ENCODE measurements at regions not wholly inside any gene's neighbourhood (a gene's known extent, or its start where the extent isn't known, plus 50 kb on each side); places are given as distances from the start of the nearest gene placed in this dataset.
"Not testable (repeated sequence)": the region's sequence is repeated elsewhere in the genome, so short reads cannot be mapped to it uniquely, and the experiment has no call there.

DNA sequence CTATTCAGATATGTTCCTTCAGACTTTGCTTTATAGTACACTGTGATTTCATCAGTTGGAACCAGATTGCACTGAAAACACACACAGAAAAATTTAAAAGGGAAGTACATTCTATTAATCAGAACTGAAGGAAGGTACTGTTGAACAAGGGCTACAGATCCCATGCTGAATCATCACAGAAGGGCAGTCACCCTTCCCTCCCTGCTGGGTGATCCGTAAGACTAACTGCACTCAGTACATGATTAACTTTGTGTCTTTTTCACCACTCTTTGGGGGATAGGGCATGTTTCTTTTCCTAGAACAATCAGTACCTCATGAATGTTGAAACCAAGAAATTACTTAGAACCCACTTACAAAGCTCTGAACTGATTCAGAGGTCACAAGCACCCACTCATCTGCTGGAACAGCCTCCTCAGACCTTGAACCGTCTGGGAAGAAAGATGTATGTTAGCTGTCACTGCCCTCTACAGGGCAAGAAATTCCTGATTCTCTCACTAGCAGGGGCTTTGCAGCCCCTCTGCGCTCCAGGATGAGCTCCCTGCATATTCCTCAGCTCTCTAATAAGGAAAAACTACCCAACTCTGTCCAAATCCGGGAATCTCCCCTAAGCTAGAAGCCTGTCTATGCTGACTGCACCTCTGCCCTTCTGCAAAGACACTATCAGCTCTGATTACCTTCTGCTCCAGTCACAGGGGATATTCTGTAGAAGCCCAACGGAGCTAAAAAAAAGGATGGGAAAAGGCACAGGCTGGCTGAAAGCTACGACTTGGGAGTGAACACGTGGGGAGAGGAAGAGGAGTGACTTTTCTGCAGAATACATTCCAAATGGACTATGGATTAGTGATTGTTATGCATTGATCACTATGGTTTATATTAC, 51.0 kb downstream of the IARS1 start:
- DNase-seq: peak in 1 of 2 experiments; percentile 19

DNA sequence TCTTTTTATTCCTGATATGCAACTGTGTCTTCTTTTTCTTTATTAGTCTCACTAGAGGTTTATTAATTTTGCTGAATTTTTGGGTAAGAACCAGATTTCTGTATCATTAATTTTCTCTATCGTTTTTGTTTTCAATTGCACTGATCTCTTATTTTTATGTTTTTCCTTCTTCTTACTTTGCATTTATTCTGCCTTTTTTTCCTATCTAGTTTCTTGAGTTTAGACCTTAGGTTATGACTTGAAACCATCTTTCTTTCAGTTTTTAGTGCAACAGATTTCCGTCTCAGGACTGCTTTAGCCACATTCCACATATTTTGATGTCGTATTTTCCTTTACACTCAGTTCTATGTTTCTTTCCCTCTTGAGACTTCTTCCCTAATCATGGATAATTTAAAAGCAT, 56.6 kb downstream of the IARS1 start:
- no peak for DNase-seq

DNA sequence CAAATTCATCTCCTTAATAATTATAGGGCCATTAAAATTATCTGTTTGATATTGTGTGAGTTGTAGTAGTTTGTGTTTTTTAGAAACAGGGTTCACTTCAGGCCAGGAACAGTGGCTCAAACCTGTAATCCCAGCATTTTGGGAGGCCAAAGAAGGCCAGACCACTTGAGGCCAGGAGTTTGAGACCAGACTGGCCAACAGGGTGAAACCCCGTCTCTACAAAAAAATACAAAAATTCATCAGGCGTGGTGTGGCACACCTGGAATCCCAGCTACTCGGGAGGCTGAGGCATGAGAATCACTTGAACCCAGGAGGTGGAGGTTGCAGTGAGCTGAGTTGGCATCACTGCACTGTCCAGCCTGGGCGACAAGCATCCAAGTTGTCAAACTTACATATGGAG, 57.0 kb downstream of the IARS1 start:
- no peak for DNase-seq

DNA sequence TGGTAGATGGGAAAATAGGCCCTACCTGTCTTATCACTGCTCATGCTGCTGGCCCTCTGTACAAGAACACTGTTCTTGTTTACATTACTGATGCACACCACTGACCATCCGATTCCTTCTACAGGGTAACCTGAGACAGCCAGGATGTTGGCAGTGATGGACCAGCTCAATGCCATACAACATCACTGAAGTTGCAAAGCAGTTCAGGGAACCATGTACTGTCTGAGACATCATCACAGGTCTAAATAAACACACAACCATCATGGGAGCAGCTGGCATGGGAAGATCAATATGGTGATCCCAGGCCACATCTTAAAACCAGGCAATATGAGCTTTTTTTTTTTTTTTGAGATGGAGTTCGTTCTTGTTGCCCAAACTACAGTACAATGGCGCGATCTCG, 59.0 kb downstream of the IARS1 start:
- DNase-seq: no peak

DNA sequence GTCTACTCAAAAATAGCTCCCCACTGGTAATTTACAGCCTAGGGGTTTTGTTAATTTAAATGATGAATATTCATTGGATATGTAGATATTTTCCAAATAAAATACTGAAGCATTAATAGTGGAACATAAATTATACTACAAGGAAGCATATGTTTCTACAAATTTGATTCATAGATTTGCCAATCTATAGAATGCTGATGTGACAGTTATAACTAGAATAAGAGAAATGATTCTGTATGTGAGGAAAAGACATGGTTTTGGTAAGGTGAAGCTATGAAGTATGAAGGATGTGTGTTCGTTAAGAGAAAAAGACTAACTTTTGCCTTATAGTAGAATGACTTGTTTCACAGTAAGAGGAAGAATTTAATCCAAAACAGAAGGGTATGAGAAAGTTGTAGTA, 61.3 kb downstream of the IARS1 start:
- no peak for DNase-seq

DNA sequence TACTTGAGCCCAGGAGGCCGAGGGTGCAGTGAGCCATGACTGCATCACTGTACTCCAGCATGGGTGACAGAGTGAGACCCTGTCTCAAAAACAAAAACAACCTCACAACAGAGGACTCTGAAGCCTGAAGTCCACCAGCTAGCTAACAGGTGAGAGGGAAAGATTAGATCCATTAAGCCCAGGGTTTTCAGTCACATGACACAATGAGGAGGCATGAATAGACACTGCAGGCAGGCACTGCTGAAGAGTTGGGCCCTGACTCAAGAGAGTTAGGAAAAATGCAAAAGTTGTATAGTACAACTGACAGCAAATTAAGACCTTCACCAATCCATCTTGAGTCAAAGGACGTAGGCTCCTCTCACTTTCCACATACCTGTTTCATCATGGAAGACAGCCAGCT, 64.9 kb downstream of the IARS1 start:
- no peak for DNase-seq

DNA sequence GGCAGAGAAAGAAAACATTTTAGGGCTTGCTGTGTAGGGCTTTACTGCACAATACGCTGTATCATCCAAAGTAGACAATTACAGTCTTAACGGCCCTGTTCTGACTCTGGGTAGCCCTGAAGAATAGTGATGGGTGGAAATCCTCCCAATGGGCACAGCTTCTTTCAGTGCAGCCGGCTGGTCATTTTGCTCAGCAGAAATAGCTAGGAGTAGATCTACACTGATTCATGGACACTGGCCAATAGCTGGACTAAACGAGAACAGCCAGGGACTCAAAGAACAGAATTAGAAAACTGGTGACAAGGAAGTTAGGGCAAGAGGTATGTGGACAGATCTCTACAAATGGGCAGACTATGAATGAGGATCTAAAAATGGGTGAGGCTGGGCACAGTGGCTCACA, 69.3 kb downstream of the IARS1 start:
- DNase-seq: no peak

DNA sequence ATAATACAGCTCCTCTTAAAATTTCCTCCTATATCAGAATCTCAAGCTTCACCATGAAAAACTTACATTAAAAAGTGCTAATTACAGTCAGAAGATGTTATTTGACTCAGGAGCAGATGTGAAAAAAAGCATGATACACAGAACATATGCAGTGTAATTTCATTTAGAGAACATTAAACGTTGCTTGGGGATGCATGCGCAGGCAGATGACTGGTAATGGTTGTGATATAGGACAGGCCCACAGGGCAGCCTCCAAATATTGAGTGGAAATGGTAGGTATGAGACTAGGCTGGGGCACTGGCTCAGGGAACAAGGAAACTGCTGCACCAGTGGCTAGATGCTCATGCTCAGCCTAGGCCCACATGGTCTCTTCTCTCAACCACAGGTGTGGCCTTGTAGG, 69.7 kb downstream of the IARS1 start:
- no peak for DNase-seq

DNA sequence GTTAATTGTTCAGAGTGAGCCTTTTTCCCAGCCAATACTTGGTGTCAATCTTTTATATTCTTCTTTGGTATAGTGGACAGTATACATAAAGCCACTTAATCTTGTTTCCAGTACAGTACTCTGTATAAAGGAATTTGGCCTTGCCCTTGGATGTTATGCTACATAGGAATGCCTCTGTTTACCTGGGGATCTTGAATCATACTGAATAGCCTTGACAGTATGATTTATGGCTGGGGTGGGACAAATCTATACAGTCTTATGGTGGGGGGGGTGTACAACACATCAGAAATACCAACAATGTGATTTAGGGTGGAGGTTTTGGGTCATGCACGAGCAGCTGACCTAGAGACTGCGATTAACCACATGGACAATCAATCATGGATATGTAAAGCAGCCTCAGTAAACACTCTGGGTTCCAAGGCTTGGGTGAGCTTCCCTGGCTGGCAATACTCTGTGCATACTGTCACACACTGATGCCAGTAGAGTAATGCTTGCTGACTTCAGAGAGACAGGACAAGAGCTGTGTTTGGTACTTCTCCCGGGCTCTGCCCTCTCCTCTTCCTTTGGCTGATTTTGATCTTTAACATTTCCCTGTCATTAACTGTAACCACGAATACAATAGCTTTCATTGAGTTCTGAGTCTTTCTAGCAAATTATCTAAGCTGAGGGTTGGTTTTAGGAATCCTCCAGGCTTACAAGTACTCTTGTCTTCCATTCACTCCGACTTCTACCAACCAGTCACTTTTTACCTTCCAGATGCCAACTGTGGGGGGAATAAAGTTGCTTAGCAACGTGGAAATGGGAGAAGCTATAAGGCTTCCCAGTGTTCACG, 84.6 kb downstream of the IARS1 start:
- no peak for DNase-seq

DNA sequence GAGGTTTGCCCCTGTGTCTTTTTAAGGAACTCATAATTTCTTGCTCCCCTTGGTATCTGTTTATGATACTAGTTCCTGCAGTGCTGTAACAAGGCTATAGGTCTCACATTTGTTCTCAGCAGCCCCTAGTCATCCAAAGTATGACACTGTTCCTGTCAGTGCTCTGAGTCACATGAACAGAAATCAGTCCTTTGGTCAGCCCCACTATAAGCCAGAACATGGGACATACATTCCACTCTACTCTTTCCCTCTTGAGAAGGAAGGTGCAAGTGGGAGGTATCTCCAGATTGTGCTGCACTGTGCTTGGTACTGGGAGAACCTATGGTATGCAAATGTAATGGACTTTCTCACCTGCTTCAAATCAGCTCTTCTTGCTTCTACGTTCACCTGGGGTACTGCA, 87.0 kb downstream of the IARS1 start:
- no peak for DNase-seq

DNA sequence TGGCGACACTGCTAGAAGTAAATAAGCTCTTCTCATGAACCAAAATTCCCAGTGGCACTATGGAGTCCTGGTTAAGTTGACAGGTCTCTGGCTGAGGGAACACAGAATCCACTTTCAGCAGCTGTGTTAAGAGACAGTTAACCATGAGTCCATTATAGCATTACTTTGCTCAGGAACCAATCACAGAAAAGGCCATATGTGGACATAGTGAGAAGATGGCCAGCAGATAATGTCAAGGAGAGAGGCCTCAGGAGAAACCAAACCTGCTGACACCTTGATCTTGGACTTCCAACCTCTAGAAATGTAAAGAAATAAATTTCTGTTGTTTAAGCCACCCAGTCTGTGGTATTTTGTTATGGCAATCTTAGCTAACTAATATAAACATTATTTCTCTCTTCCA, 88.7 kb upstream of the SPTLC1 start:
- DNase-seq: not testable (repeated sequence)

DNA sequence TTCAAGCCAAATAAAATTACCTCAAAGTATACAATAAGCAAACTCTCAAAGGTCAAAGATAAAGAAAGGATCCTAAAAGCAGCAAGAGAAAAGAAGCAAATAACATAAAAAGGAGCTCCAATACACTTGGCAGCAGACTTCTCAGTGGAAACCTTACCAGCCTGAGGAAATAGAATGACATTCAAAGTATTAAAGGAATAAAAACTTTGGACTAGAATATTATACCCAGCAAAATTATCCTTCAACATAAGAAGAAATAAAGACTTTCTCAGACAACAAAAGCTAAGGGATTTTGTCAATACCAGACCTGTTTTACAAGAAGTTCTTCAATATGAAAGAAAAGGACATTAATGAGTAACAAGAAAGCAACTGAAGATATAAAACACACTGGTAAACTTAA, 83.0 kb upstream of the SPTLC1 start:
- DNase-seq: not testable (repeated sequence)

DNA sequence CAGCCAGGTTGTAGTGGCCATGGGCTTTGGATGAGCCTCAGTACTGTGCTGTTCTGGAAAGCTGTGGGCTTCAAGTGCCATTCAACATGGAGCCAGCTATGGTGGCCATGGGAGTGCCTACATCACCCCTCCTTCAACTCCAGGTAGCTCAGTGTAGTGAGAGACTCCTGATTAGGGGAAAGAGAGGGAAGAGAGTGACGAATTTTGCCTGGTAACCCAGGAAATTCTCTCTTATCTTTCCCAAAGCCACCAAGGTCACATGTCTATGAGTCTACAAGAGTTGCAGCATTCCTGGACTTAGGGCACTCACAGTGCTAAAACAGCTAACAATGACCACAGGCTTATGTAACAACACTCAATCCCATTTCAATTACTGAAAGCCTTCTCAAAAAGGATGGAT, 81.7 kb upstream of the SPTLC1 start:
- DNase-seq: no peak

DNA sequence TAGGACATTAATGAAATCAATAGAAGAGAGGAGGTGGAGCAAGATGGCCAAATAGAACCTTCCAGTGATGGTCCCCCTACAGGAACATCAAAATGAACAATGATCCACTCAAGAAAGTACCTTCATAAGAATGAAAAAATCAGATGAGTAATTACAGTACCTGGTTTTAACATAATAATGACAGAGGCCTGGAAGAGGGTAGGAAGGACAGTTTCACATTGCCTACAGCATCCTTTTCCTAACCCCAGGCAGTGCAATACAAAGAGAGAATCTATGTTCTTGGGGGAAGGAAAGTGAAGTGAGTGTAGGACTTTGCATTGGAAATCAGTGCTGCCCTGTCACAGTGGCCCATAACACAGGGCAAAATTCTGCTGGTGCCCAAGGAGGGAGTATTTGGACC, 81.2 kb upstream of the SPTLC1 start:
- DNase-seq: no peak

DNA sequence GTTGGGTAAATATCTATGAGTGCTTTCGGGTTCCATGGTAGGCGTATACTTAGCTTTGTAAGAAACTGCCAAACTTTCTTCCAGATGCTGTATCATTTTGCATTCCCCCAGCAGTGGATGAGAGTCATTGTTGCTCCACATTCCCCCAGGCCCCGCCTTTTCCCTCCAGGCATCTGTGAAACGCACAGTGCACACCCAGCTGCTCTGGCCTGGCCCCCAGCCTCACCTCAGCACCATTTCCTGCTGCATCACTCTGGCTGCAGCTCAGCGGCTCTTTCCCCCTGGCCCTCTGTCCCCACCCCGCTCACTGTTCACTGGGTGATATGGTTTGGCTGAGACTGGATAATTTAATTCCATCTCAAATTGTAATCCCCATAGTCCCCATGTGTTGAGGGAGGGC, 76.6 kb upstream of the SPTLC1 start:
- no peak for DNase-seq

DNA sequence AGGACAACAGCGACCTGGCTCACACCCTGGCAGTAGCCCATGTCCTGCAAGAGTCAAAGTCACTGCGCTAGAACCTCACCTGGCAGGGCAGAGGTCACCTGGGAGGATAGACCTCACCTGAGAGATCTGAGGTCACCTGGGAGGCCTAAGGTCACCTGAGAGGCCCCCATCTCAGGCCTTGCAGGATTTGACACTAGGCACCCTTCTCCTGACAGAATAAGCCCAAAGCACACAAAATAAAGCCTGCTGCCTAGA, 75.2 kb upstream of the SPTLC1 start:
- no peak for DNase-seq

DNA sequence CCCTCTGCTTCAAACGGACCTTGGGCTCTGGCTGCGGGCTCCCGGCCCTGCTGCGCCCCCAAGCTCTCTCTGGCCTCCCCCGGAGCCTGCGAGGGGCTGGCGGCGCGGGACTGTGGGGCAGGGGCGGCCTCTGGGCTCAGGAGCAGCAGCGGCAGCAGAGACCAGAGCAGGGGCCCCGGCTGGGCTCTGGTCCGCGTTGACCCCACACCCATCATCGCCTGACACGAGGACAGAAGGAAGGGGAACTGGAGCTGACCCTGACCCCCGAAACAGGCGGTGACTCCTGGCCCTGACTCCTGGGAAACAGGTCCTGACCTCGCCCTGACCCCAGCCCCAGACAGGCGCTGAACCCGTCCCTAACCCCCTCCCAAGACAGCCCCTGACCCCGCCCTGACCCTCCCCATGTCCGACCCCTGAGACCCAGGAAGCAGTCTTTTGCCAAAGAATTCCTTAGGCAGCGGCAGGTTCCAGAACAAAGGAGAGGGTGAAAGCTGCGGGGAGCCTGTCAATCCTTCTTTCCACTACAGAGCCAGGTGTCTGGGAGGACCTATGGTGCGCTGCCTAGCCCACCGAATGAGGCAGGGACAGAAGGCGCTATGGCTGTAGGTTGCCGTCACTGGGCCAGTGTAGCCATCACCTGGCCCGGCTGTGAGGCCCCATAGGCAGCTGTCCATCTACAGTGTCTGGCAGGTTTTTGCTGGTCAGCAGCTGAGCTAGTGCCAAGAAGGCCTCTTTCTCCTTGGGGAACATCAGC, 74.7 kb upstream of the SPTLC1 start:
- DNase-seq: no peak

DNA sequence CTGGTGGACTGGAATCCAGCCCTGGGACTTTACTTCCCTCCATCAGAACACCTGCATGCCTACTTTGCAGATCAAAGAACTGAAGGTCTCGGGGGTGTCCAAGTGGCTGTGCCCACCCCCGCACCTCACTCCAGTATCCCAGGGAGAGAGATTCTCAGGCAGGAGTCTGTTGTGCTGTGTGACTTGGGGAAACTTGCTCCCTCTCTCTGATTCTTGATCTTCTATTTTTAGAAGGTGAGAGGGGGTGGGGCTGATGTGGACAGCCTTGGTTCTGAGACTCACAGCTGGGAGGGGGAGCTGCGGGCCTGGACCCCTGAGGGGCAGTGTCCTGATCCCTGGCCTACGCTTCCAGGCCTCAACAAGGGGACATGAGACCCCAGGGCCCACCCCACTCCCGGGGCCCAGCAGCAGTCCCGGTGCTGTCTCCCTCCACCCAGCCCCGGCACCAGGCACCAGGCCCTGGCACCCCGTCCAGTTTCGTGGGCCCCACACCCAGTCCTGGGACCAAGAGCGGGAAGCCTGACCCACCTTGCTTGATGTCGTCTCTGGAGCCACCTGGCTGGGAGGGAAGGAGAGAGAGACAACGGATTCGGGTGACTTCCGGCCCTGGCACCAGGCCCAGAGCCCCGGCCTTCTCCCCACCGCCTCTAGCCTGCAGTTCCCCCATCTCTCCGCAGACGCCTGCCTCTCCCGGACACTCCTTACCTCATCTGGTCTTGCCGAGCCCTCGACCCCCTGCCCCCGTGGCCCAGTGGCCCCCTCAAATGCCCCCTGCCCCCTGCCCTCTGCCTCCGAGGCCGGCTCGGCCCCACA, 74.0 kb upstream of the SPTLC1 start:
- no peak for DNase-seq

DNA sequence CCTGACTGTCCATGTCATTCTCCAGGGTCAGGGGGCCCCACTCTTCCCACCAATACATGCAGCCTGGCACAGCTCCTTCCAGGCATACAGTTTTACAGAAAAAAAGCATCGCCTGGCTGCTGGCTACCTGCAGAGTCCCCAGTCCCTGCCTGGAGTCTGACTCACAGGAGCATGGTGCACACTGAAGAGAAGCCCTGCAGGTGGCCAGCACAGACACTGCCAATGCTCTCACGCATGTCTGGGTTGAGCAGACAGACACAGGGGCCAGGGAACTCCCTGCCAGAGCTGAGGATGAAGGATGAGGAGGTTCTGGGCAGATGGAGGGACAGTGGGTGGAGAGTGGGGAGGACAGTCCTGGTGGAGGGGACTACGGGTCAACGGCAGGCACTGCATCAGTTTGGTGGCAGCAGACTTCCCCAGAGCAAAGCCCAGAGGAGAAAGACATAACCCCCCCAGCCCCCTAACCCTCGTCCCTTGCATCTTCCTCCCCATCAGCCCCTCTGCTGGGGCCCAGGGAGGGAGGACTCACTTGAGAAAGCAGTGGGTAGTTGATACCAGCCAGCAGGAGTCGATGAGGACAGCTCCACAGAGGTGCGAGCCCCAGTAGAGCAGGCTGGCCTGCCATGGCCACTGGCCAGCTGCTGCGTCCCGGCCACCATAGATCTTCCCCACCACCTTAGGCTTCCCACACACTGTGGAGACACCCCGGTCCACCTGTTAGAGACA, 72.9 kb upstream of the SPTLC1 start:
- no peak for DNase-seq

DNA sequence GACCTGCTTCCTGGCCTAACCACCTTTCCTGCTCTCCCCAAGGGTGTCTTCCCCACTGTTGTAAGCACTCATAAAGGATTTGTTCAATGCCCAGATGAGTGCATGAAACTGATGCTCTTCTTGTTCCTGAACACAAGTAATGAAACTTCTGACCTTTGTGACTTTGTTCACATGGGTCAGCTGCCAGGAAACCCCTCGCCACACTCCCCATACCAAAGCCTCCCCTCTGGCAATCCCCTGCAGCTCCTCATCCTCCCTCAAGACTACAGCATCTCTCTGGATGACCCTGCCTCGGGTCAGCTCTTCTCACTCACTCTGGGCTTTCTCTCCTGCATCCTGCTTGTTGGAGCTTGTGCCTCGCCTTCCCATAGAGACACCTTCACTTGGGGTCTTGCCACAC, 72.2 kb upstream of the SPTLC1 start:
- DNase-seq: no peak

DNA sequence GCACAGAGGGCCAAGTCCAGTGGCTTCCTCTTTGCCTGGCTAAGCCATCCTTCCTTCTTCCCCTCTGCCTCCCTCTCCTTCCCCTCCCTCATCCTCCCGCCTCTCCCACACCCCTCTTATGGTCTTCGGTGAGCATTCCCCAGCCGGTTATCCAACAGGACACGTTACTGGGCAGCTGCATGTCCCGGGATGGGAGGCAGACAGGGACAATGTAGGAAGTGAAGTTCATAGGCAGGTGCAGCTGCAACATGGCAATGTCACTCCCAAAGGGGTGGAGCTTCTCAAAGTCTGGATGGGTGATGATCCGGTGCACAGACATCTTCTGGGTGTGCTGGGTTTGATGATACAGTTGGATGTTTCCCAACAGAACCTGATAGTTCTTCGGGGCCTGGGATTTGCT, 71.4 kb upstream of the SPTLC1 start:
- no peak for DNase-seq

DNA sequence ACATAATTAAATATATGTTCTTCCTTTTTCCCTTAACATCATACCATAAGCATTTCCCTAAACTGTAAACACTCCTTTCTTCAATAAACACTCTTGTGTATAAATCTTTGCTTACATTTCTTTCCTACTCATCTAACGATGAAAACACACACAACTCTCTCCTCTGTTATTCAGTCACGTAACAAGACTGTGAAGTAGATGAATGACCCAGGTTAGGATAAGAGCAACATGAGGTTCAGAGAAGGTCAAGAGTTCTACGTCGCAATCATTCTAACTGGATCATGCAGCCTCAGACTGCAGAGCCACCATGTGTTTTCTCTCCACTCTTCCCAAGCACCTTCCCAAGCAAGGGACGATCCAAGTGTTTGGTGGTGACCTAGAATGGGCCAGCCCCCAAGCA, 70.5 kb upstream of the SPTLC1 start:
- no peak for DNase-seq
